NCI-H82 treated with DMSO at 0.1 percent for 48 hours (cell line): ENCODE measurements at regions not wholly inside any gene's neighbourhood (a gene's known extent, or its start where the extent isn't known, plus 50 kb on each side); places are given as distances from the start of the nearest gene placed in this dataset.
"Not testable (repeated sequence)": the region's sequence is repeated elsewhere in the genome, so short reads cannot be mapped to it uniquely, and the experiment has no call there.

ENCODE experiments used
- DNase-seq: peaks from one replicate; lab custom pipeline; 2025; ENCODE audit not compliant: unreplicated experiment; lab: John Stamatoyannopoulos, UW

- DNase-seq: no peak
Measured at GRCh38 chr2:38484957-38485356, 107.9 kb upstream of the ATL2 start.

GRCh38 chr2:38483776-38484501 lies 106.9 kb upstream of the ATL2 start:
- no peak for DNase-seq

GRCh38 chr2:38482710-38483109 lies 105.6 kb upstream of the ATL2 start:
- not testable (repeated sequence) for DNase-seq

GRCh38 chr2:38480617-38481016 lies 103.5 kb upstream of the ATL2 start:
- no peak for DNase-seq

- no peak for DNase-seq
Measured at GRCh38 chr2:38477006-38477405, 99.9 kb upstream of the ATL2 start.

- DNase-seq: no peak
Measured at GRCh38 chr2:38475567-38475881, 98.5 kb upstream of the ATL2 start.

- DNase-seq: no peak
Measured at GRCh38 chr2:38474715-38475566, 97.9 kb upstream of the ATL2 start.

- DNase-seq: no peak
Measured at GRCh38 chr2:38474021-38474456, 97.0 kb upstream of the ATL2 start.

GRCh38 chr2:38473333-38474005 lies 96.4 kb upstream of the ATL2 start:
- DNase-seq: no peak

GRCh38 chr2:38470115-38470514 lies 93.0 kb upstream of the ATL2 start:
- DNase-seq: no peak

- no peak for DNase-seq
Measured at GRCh38 chr2:38467768-38468455, 90.8 kb upstream of the ATL2 start.

GRCh38 chr2:38466876-38467767 lies 90.0 kb upstream of the ATL2 start:
- no peak for DNase-seq

GRCh38 chr2:38466409-38466808 lies 89.3 kb upstream of the ATL2 start:
- DNase-seq: no peak

GRCh38 chr2:38465789-38466127 lies 88.7 kb upstream of the ATL2 start:
- DNase-seq: no peak

- no peak for DNase-seq
Measured at GRCh38 chr2:38464971-38465788, 88.1 kb upstream of the ATL2 start.

- DNase-seq: no peak
Measured at GRCh38 chr2:38463752-38464151, 86.7 kb upstream of the ATL2 start.

- DNase-seq: no peak
Measured at GRCh38 chr2:38462121-38462661, 85.1 kb upstream of the ATL2 start.

GRCh38 chr2:38461470-38461869 lies 84.4 kb upstream of the ATL2 start:
- DNase-seq: no peak

- no peak for DNase-seq
Measured at GRCh38 chr2:38460313-38460712, 83.2 kb upstream of the ATL2 start.
